CD1c-positive myeloid dendritic cell (primary cell): ENCODE measurements at regions not wholly inside any gene's neighbourhood (a gene's known extent, or its start where the extent isn't known, plus 50 kb on each side); places are given as distances from the start of the nearest gene placed in this dataset.

Experiments
- DNase-seq: peaks from one replicate; pipeline ENCODE4 v3.0.0-alpha.2; 2016; ENCODE audit errors: extremely low spot score

- no peak for DNase-seq
Measured at GRCh38 chr7:93646538-93646937, 72.0 kb upstream of the CALCR start.

- DNase-seq = no peak
Measured at GRCh38 chr7:93636276-93636675, 61.8 kb upstream of the CALCR start.

GRCh38 chr7:93632371-93632770, 57.8 kb upstream of the CALCR start:
- no peak for DNase-seq

- no peak for DNase-seq
Measured at GRCh38 chr7:93629291-93629801, 54.8 kb upstream of the CALCR start.

- DNase-seq = no peak
Measured at GRCh38 chr7:93626869-93627268, 52.3 kb upstream of the CALCR start.
